ENCODE measurements at regions not wholly inside any gene's neighbourhood (a gene's known extent, or its start where the extent isn't known, plus 50 kb on each side); places are given as distances from the start of the nearest gene placed in this dataset.

DNA sequence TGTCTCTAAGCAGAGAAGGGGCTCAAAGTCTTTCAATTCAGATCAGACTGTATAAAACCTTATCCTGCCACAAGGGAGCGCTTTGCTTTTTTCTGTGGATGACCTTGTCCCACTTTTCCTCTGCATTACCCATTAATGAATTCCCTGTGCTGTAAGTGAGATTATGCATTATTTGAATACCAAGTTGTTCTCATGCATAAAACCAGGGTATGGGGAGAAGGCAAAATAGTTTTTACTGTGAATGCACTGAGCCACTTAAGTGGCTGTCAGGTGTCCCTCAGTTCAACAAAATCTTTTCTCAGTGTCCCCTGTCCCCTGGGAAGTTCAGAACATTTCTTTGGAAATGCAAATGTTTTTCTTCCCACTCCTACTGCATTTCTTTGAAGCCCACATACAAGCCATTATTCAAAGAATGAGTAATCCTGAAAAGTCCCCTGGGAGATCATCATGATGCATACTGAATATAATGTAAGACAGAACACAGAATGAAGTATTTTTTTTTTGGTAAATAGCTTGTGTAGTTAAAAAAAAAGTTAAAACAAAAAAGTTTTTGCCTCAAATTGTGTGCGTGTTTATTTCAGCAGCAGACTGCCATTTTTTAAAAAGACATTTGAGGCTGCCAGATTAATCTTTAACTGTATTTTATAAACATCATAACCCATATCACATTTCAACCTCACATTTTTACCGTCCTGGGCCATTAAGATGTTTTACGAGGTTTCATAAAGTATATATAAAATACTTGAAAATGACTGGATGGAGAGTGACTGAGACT, 506.7 kb upstream of the PCDH9 start:
- ATAC-seq, result peak; percentile 94
- TF ChIP-seq ARNTL (CRISPR knock-in tag; IDR thresholded peaks at IDR 0.05; ENCODE audit: borderline replicate concordance, low read depth), result no peak
- TF ChIP-seq ZFP30 (CRISPR knock-in tag; IDR thresholded peaks at IDR 0.05), result no peak
- peak; percentile 74 for TF ChIP-seq ISL1 (CRISPR knock-in tag; IDR thresholded peaks at IDR 0.05)
- TF ChIP-seq, protein P1, sequence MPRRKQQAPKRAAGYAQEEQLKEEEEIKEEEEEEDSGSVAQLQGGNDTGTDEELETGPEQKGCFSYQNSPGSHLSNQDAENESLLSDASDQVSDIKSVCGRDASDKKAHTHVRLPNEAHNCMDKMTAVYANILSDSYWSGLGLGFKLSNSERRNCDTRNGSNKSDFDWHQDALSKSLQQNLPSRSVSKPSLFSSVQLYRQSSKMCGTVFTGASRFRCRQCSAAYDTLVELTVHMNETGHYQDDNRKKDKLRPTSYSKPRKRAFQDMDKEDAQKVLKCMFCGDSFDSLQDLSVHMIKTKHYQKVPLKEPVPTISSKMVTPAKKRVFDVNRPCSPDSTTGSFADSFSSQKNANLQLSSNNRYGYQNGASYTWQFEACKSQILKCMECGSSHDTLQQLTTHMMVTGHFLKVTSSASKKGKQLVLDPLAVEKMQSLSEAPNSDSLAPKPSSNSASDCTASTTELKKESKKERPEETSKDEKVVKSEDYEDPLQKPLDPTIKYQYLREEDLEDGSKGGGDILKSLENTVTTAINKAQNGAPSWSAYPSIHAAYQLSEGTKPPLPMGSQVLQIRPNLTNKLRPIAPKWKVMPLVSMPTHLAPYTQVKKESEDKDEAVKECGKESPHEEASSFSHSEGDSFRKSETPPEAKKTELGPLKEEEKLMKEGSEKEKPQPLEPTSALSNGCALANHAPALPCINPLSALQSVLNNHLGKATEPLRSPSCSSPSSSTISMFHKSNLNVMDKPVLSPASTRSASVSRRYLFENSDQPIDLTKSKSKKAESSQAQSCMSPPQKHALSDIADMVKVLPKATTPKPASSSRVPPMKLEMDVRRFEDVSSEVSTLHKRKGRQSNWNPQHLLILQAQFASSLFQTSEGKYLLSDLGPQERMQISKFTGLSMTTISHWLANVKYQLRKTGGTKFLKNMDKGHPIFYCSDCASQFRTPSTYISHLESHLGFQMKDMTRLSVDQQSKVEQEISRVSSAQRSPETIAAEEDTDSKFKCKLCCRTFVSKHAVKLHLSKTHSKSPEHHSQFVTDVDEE (CRISPR knock-in tag; IDR thresholded peaks at IDR 0.05), result no peak
- no peak for TF ChIP-seq GLIS3 (CRISPR knock-in tag; IDR thresholded peaks at IDR 0.05)
- TF ChIP-seq RARB (CRISPR knock-in tag; IDR thresholded peaks at IDR 0.05), result no peak
- TF ChIP-seq ZNF70 (CRISPR knock-in tag; IDR thresholded peaks at IDR 0.05), result no peak
- TF ChIP-seq, protein P2, sequence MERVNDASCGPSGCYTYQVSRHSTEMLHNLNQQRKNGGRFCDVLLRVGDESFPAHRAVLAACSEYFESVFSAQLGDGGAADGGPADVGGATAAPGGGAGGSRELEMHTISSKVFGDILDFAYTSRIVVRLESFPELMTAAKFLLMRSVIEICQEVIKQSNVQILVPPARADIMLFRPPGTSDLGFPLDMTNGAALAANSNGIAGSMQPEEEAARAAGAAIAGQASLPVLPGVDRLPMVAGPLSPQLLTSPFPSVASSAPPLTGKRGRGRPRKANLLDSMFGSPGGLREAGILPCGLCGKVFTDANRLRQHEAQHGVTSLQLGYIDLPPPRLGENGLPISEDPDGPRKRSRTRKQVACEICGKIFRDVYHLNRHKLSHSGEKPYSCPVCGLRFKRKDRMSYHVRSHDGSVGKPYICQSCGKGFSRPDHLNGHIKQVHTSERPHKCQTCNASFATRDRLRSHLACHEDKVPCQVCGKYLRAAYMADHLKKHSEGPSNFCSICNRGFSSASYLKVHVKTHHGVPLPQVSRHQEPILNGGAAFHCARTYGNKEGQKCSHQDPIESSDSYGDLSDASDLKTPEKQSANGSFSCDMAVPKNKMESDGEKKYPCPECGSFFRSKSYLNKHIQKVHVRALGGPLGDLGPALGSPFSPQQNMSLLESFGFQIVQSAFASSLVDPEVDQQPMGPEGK (CRISPR knock-in tag; IDR thresholded peaks at IDR 0.05; ENCODE audit: borderline replicate concordance), result peak; percentile 49; the same call in 1 of the 2 replicates
- TF ChIP-seq PPARA (CRISPR knock-in tag; IDR thresholded peaks at IDR 0.05; ENCODE audit: borderline replicate concordance), result no peak
- TF ChIP-seq TOX (CRISPR knock-in tag; IDR thresholded peaks at IDR 0.05; ENCODE audit: borderline replicate concordance), result peak; percentile 80
- no peak for TF ChIP-seq CSDC2 (CRISPR knock-in tag; IDR thresholded peaks at IDR 0.05)
- no peak for TF ChIP-seq ZNF565 (CRISPR knock-in tag; conservative IDR thresholded peaks at IDR 0.05; ENCODE audit: low read depth)
- TF ChIP-seq BACH2 (CRISPR knock-in tag; IDR thresholded peaks at IDR 0.05; ENCODE audit: borderline replicate concordance), result no peak

DNA sequence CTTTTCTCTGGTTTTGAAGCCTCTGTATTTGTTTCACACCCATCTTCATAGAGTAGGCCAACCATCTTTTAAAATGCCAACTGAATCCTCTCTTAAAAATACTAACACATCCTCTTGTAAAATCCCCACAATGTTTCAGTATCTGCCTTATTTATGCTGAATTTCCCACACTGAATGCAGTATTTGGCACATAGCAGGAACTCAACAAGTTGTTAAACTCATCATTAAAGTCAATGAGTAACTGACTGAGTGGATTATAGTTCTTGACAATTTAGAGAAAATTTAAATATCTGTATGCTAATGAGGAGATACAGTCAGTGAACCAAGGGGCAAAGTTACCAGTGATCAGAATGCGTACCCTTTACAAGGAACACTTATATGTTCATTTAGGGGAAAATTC, 505.5 kb upstream of the PCDH9 start:
- TF ChIP-seq ESRRG (CRISPR knock-in tag; IDR thresholded peaks at IDR 0.05), result no peak
- TF ChIP-seq ZNF565 (CRISPR knock-in tag; conservative IDR thresholded peaks at IDR 0.05; ENCODE audit: low read depth), result no peak
- TF ChIP-seq, protein P2 (CRISPR knock-in tag; IDR thresholded peaks at IDR 0.05; ENCODE audit: borderline replicate concordance), result no peak
- TF ChIP-seq RARB (CRISPR knock-in tag; IDR thresholded peaks at IDR 0.05), result no peak
- TF ChIP-seq, protein P3, sequence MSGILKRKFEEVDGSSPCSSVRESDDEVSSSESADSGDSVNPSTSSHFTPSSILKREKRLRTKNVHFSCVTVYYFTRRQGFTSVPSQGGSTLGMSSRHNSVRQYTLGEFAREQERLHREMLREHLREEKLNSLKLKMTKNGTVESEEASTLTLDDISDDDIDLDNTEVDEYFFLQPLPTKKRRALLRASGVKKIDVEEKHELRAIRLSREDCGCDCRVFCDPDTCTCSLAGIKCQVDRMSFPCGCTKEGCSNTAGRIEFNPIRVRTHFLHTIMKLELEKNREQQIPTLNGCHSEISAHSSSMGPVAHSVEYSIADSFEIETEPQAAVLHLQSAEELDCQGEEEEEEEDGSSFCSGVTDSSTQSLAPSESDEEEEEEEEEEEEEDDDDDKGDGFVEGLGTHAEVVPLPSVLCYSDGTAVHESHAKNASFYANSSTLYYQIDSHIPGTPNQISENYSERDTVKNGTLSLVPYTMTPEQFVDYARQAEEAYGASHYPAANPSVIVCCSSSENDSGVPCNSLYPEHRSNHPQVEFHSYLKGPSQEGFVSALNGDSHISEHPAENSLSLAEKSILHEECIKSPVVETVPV (CRISPR knock-in tag; IDR thresholded peaks at IDR 0.05), result no peak
- ATAC-seq, result no peak

DNA sequence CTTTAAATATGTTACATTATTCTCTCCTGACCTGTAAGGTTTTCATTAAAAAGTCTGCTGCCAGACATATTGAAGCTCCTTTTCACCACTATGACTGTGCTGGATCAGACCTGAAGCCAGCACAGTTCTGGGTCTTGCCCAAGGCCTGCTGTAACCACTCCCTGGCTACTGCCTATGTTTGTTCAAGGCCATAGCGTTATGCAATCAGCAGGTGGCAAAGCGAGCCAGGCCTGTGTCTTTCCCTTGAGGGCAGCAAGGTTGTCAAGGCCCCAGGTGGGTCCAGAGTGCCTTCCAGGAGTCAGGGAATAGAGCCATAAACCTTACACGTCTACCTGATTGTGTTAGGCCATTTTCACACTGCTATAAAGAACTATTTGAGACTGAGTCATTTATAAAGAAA, 496.8 kb upstream of the PCDH9 start:
- ATAC-seq, result no peak

More for the DNA sequence above, 496.8 kb upstream of the PCDH9 start:
- TF ChIP-seq BACH2 (CRISPR knock-in tag; IDR thresholded peaks at IDR 0.05; ENCODE audit: borderline replicate concordance), result no peak
- no peak for TF ChIP-seq ESRRG (CRISPR knock-in tag; IDR thresholded peaks at IDR 0.05)
- no peak for TF ChIP-seq ARNTL (CRISPR knock-in tag; IDR thresholded peaks at IDR 0.05; ENCODE audit: borderline replicate concordance, low read depth)
- no peak for TF ChIP-seq ZC3H10 (CRISPR knock-in tag; IDR thresholded peaks at IDR 0.05)
- no peak for TF ChIP-seq ZNF70 (CRISPR knock-in tag; IDR thresholded peaks at IDR 0.05)
- no peak for TF ChIP-seq GLIS3 (CRISPR knock-in tag; IDR thresholded peaks at IDR 0.05)
- TF ChIP-seq, protein P2 (CRISPR knock-in tag; IDR thresholded peaks at IDR 0.05; ENCODE audit: borderline replicate concordance), result no peak
- no peak for TF ChIP-seq SNAI2 (CRISPR knock-in tag; IDR thresholded peaks at IDR 0.05)
- TF ChIP-seq CSDC2 (CRISPR knock-in tag; IDR thresholded peaks at IDR 0.05), result no peak
- no peak for TF ChIP-seq ISL1 (CRISPR knock-in tag; IDR thresholded peaks at IDR 0.05)
- no peak for TF ChIP-seq ZNF565 (CRISPR knock-in tag; conservative IDR thresholded peaks at IDR 0.05; ENCODE audit: low read depth)
- TF ChIP-seq TOX (CRISPR knock-in tag; IDR thresholded peaks at IDR 0.05; ENCODE audit: borderline replicate concordance), result no peak
- TF ChIP-seq TCF4 (CRISPR knock-in tag; IDR thresholded peaks at IDR 0.05; ENCODE audit: borderline replicate concordance), result no peak
- no peak for TF ChIP-seq ZFP30 (CRISPR knock-in tag; IDR thresholded peaks at IDR 0.05)
- no peak for TF ChIP-seq OSR1 (CRISPR knock-in tag; IDR thresholded peaks at IDR 0.05)
